SK-MEL-5 (cell line): ENCODE measurements at regions not wholly inside any gene's neighbourhood (a gene's known extent, or its start where the extent isn't known, plus 50 kb on each side); places are given as distances from the start of the nearest gene placed in this dataset.

ENCODE experiments used
- DNase-seq: peaks from one replicate; pipeline ENCODE4 v3.0.0-alpha.2; 2016; ENCODE audit warnings: low read depth, low spot score
- in situ Hi-C: cut with HindIII; loops from 2 replicates; pipeline ENCODE4 v1.10.0; 2016; ENCODE audit warnings: low sequenced_read_pairs, high pct_unique_total_duplicates, low pct_unique_long_range_greater_than_20kb

DNA sequence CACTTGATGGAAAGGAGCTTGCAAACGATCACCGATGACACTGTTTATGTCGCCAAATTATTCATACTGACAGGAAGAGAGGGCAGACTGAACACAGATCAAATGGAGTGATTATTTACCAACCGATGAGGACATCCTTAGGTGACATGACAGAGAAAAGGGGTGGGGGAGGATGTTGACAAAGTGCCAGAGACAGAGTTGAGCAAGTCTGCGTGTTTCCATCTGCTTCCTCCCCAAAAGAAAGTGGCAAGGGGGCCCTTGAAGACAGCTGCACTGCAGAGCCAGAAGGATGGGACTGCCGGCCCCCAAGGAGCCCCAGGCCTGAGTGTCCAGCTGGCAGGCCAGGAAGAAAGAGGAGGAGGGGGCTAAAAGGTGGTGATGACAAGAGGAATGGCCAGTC is 191.0 kb upstream of the RPL38 start:
- in situ Hi-C loops: no loop called here
- no peak for DNase-seq

DNA sequence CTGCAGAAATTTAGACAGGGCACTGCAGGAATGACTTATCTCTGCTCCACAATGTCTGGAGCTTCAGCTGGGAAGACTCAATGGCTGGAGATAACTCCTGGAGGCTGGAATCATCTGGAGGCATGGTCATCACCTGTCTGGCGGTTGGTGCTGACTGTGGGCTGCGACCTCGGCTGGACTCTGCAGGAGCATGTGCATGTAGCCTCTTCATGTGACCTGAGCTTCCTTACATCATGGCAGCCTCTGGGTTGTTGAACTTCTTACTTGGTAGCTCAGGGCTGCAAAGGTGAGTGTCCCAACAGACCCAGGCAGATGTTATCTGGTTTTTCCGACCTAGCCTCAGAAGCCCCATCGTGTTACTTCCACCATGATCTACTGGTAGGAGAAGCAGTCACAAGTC is 188.2 kb upstream of the RPL38 start:
- no peak for DNase-seq
- in situ Hi-C loops: no loop called here

DNA sequence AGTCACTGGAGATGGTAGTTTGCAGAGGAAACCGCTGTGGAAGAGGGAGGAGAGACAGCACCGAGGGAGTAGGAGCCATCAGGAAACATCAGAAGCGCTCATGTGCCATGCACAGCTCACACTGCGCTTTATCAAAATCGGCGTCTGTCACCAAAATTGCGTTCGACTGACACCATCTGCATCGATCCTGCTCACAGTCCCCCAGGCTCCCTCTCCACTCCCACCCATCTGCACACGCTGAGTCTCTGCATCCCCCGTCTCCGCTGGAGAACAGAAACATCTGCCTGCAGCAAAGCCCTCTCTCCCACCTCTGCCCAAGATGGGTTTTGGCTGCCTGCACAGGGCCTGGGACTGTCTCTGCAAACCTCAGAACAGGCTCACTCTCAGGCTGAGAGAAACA is 187.5 kb upstream of the RPL38 start:
- in situ Hi-C loops: no loop called here
- DNase-seq: no peak

DNA sequence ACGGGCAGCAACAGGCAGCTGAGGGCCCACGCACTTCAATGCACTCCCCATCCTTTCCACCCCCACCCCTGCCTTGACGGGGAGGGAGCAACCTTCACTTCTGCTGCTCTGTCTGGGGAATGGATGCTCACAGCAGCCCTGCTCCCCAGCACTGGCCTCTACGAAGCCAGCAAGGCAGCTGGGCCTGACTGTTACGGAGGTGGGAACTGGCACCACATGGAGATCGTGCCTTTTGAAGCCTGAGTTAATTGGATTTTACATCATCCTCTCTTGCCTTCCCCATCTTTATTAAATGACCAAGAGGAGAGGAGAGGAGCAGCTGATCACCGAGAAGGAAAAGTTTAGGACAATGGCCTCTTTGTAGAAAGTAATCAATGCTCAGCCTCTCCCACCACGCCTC is 187.0 kb upstream of the RPL38 start:
- in situ Hi-C loops: no loop called here
- peak; percentile 48 for DNase-seq

DNA sequence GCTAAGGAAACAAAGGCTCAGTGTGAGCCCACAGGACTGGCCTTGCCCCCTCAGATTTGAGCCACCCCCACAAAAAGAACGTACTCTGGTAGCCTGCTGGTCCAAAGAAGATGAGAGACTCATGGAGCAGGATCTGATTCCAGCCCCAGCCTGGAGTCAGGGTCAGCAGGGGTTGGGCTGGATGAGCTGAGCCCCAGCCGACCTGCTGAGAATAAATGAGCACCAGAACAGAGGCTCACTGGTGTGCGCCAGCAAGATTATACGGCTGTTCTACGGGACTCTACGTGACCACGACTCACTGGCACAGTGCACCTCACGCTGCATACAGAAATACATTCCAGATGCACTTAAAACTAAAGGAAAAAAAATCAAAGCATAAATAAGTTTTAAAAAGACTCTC is 186.0 kb upstream of the RPL38 start:
- in situ Hi-C loops: no loop called here
- no peak for DNase-seq

DNA sequence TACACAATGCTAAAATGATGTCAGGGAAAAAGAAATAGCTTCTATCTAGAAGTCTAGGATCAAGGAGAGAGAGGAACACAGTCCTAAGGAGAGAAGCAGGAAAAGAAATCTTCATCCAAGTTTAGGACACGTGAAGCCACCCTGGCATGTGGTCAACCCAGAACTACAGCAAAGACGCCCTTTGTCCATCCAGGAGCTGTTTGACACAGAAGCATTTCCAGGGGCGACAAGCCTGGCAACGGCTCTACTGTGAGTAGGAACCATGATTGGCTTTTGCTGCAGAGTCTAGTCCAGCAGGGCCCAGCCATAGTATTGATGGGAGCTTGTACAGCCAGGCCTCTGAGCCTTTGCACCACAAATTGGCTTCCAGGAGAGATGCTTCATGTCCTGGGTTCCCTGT is 185.4 kb upstream of the RPL38 start:
- no peak for DNase-seq
- in situ Hi-C loops: no loop called here

DNA sequence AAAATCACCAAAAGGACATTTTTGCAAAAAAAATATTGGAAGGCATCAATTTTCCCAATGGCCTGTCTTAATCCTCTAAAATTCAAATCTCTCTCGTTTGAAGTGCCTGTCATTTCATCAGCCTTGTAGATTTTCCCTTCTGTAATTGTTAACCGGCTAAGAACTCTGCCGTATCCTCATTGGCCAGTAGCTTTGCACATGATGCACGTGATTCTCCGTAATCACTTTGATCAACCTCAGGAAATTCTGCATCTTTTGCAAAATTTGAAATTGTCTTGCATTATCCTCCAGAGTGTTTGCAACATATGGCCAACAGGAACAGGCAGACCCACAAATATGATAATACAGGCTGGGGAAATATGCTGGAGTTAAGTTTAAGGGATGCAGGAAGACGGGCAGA is 184.2 kb upstream of the RPL38 start:
- DNase-seq: no peak

DNA sequence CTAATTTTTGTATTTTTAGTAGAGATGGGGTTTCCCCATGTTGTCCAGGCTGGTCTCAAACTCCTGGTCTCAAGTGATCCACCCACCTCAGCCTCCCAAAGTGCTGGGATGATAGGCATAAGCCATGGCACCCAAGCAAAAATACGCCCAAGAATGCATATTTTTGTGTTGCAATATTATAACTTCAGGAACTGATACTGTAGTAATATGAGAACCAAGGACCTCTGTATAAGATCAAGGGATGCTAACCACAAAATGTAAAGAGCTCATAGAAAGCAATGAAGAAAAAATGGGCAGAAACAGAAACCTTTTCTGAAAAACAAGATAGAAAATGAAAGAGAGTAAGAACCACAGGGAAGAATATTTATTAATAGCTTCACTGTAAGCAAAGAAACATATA is 183.6 kb upstream of the RPL38 start:
- DNase-seq: no peak
- in situ Hi-C loops: no loop called here

More for the DNA sequence above, 184.2 kb upstream of the RPL38 start:
- in situ Hi-C loops: no loop called here

DNA sequence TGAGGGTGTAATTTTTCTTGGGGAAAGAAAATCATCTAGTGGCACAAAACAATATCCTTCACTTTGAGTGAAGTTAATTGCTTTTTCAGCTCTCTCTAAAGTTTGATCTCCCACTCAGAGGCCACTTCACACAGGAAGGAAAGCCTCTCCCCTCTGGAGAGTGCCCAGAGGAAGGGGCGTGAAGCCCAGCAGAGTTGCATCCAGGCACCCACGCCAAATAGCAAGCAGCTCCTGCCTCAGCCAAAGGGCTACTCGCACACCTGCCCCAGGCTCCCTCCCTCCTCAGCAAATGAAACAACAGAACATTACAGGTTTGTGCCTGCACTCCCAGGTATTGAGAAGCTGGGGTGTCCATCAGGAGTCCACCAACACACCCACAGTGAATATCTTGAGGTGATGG is 183.0 kb upstream of the RPL38 start:
- no peak for DNase-seq
- in situ Hi-C loops: no loop called here

DNA sequence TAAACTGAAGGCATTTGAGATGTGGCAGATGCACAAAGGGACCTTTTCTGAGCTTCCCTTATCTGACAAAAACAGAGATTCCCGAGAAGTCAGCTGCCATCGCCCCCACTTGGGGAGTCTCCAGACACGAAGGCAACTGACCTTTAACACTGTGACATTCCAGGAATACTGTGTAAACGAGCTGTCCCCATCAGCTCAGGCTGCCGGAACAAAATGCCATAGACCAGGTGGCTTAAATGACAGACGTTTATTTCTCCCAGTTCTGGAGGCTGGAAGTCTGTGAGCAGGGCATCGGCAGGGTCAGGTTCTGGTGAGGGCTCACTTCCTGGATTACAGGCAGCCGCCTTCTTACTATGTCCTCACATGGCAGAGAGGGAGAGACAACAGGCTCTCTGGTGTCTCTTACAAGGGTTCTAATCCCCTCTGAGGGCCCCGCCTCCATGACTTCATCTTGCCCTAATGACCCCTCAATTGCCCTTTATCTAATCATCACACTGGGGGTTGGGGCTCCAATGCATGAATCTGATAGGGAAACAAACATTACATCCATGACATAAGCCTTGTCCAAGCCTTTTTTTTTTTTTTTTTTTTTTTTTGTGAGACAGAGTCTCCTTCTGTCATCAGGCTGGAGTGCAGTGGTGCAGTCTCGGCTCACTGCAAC is 178.5 kb upstream of the RPL38 start:
- in situ Hi-C loops: no loop called here

DNA sequence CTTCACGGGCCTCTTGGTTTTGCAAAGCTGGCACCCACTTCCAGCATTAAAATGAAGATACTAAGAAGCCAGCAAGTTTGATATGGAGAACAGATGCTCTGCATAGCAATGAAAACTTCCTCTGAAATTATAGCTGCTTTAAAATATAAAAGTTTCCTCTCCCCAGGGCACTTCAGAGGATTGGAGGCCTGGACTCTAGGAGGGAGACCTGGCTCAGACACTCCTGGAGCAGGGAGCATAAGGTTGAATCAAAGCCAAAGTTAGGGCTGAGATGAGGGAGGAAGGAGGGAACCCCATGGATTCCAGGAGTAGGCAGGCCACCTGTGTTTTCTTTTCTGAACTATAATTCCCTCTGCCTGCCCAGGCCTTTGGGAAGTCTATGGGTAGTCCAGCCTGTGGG is 176.0 kb upstream of the RPL38 start:
- in situ Hi-C loops: no loop called here
- DNase-seq: no peak

More for the DNA sequence above, 178.5 kb upstream of the RPL38 start:
- DNase-seq: peak; percentile 47

DNA sequence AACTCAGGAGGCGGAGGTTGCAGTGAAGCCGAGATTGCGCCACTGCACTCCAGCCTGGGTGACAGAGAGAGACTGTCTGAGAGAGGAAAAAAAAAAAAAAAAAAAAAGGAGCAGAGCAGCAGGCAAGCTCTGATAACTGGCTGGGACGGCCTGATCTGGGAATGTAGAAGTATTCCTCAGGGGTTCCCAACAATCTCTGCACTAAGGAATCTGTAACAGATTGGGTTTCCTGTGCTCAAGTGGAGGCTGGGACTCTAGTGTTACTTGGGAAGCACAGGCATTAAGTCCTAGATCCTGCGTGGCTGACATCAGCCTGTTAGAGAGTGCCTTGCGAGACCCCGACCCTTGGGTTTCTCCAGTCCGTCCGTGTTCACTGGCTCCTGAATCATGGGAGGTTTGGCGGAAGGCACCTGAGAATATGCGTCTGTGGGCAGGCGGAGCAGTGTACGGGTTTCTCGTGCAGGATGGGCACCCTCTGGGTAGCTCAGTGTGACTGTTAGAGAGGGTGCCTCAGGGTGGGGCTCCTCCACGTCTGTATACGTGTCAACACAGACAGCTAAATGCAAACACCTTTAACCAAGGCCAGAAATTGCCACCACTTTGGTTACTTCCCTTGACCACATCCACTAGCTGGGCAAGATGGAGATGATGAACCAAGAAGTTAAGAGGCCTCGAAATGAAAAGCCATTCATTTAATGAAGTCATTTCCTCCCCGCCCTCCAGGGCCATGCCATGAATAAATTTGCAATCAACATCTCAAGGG is 174.9 kb upstream of the RPL38 start:
- in situ Hi-C loops: no loop called here
- no peak for DNase-seq

DNA sequence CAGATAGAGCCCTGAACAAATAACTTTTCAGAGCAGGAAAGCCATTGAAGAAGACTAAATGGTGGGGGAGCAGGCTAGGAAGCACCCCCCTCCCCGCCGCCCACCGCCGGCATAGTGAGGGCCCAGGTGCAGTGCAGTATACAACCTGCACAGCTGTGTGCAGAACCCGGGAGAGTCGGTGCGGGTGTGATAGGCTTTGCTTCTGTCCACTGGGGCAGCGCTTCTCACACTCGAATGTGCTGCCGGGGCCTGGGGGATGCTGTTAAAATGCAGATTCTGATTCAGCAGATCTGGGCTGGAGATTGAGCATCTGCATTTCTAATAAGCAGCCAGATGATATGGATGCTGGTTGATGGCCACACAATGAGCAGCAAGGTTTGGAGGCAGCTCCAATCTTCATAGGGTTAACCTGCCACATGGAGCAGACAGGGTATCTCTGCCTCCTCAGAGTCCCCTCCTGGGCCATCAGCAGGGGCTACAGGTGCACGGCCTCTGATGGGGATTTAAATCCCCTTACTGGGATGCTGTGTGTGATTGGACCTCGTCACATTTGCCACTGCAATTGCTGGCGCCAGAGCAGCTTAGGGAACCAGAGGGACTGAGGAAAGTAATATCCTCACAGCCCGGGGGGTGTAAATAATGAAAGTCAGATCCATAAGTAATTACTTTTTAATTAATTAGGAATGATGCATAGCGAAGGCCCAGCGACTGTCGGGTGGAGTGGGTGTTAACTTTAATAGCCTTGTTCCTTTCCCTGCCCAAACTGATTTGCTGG is 172.0 kb upstream of the RPL38 start:
- DNase-seq: no peak
- in situ Hi-C loops: no loop called here

DNA sequence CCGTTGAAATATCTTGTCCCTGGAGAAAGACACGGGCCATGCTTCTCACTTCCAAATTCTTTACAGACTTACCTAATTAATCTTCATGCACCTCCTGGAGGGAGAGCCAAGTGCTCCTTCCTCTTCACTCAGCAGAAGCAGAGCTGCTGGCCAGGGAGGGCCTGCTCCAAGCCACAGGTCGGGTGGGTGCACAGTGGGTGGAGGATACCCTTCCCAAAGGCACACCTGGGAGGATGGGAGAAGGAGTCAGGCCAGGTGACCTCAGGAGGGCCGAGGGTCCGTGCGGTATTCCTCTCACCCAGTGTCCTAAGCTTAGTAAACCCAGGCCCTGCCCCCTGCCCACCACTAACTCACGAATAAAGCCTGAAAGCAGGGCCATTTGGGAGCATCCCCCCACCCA is 171.3 kb upstream of the RPL38 start:
- no peak for DNase-seq
- in situ Hi-C loops: no loop called here

DNA sequence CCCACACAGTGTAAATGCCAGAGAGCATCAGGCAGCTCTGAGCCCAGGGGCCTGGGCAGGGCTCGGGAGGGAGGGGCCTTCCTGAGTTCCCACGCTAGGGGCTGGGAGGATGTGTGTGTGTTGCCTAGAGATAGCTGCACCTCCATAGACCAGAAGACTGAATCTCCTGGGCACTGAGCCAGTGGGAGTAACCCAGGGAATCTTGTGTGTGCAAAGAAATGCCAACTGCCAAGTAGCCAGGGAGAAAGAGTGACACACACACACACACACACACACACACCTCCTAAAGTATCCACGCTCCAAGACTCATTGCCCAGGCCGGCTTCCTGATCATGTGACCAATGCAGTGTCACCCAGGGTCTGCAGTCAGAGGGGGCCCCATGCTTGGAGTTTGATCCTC is 166.2 kb upstream of the RPL38 start:
- in situ Hi-C loops: no loop called here
- DNase-seq: peak; percentile 40

DNA sequence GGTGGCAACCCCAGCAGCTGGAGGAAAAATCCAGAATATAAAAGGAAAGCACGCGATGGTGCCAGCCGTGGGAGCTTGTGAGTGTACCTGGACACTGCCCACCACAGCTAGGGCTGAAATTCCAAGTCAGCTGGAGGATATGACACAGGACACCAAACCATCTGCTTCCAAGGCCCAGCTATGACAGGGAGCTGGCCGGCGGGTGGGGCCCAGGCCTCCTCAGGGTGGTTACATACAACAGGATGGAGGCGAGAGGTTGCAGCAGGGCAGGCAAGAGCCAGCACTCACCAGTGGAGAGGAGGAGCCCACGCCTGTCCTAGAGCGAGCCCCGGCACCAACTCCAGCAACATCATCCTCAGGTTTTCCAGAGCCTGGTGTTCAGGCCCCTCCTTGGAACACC is 163.2 kb upstream of the RPL38 start:
- no peak for DNase-seq
- in situ Hi-C loops: no loop called here

DNA sequence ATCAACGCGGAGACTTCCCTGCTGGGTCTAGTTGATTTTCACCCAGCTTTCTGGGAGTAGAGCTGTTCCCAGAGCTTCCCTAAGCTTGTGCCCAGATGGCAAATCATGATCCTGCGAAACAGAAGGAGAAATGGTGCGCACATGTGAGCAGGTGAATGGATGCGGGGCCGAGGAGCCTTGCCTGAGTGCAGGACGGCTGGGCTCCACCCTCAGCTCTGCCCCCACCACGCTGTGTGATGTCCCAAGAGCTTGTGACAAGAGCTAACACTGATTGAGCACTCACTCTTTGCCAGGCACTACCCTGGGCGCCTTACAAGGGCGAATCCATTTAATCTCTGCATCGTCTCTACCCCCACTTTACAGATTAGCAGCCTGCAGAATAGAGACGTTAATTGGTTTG is 162.7 kb upstream of the RPL38 start:
- DNase-seq: no peak
- in situ Hi-C loops: no loop called here

DNA sequence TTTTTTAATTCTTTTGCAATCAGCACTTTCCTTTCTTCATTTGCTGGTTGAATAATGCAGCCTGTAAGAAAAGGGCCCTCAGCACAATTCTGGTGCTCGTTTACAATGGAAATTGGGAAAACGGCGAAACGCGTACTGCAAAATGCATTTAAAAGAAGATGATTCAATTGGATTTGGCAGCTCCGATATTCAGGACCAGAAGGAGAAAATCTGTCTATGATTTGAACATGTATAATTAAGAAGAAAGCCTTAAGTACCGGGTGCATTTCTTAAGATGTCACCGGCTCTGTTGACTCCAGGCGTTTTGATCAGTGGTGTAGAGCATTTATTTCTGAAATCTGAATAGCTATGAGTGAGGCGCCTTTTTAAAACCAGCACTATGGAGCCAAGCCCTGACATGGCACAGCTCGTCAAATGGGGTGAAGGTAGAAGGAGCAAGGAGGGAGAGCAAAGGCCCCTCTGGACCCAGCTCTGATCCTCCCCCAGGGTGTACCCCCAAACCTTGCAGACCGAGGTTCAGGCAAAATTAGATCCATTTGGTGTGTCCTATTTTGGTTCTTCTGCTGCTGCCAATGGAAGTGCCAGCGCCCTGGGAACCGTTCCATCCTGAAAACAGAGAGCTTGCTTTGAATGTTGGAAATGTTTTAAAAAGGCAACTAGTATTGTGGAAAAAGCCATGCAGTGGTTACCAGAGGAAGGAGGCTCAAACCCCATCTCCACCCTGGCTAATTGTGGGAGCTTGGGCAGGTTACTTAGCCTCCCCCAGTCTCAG is 161.4 kb upstream of the RPL38 start:
- in situ Hi-C loops: no loop called here
- DNase-seq: no peak
